Suprapubic skin (tissue), 3 donors: ENCODE measurements at regions not wholly inside any gene's neighbourhood (a gene's known extent, or its start where the extent isn't known, plus 50 kb on each side); places are given as distances from the start of the nearest gene placed in this dataset.
"Not testable (repeated sequence)": the region's sequence is repeated elsewhere in the genome, so short reads cannot be mapped to it uniquely, and the experiment has no call there.

Experiments
- CTCF ChIP-seq, 2 donors: fragments of 200-600 bp in 1 of 2; fragments of 450-650 bp in 1 of 2; sonication (generic) in 1 of 2; IDR thresholded peaks; one replicate each; pipeline ENCODE4 v1.5.1; 2016 to 2019; ENCODE audit warnings: antibody characterized with exemption in 2 of 2, mild to moderate bottlenecking in 1 of 2, moderate library complexity in 1 of 2
- EP300 ChIP-seq: sonication (generic); formaldehyde crosslinking; IDR thresholded peaks from one replicate; pipeline ENCODE4 v1.6.1; 2017; ENCODE audit warnings: antibody characterized with exemption
- POLR2A ChIP-seq, 2 donors: fragments of 450-650 bp; IDR thresholded peaks; one replicate each; pipeline ENCODE4 v1.6.1; 2017; ENCODE audit warnings: antibody characterized with exemption in 2 of 2, mild to moderate bottlenecking in 2 of 2, moderate library complexity in 2 of 2

GRCh38 chr17:45554479-45554878 lies 64.0 kb upstream of the PLEKHM1 start:
- not testable (repeated sequence) for TF ChIP-seq CTCF (IDR thresholded peaks at IDR 0.05); POLR2A (IDR thresholded peaks at IDR 0.05); EP300
